ENCODE measurements at regions not wholly inside any gene's neighbourhood (a gene's known extent, or its start where the extent isn't known, plus 50 kb on each side); places are given as distances from the start of the nearest gene placed in this dataset.
"Not testable (repeated sequence)": the region's sequence is repeated elsewhere in the genome, so short reads cannot be mapped to it uniquely, and the experiment has no call there.

- peaks cover 12% of the 10 kb centered on the region for H3K9me3 Mint-ChIP-seq
- no peak for DNase-seq (ENCODE audit: low spot score in 2 of 2, unreplicated experiment in 2 of 2)
- peaks cover 10% of the 10 kb centered on the region for H3K4me1 Mint-ChIP-seq
- H3K4me3 Mint-ChIP-seq: no peak overlapping the region
- peaks cover 74% of the 10 kb centered on the region for H3K27me3 Mint-ChIP-seq (ENCODE audit: low read depth)
- no peaks in the 10 kb centered on the region for H3K36me3 Mint-ChIP-seq
- no peak overlapping the region for H3K27ac Mint-ChIP-seq
- TF ChIP-seq, protein P1, sequence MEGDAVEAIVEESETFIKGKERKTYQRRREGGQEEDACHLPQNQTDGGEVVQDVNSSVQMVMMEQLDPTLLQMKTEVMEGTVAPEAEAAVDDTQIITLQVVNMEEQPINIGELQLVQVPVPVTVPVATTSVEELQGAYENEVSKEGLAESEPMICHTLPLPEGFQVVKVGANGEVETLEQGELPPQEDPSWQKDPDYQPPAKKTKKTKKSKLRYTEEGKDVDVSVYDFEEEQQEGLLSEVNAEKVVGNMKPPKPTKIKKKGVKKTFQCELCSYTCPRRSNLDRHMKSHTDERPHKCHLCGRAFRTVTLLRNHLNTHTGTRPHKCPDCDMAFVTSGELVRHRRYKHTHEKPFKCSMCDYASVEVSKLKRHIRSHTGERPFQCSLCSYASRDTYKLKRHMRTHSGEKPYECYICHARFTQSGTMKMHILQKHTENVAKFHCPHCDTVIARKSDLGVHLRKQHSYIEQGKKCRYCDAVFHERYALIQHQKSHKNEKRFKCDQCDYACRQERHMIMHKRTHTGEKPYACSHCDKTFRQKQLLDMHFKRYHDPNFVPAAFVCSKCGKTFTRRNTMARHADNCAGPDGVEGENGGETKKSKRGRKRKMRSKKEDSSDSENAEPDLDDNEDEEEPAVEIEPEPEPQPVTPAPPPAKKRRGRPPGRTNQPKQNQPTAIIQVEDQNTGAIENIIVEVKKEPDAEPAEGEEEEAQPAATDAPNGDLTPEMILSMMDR (IDR thresholded peaks at IDR 0.05; ENCODE audit: unreplicated experiment): no peak
Observed at GRCh38 chr5:79888643-79889042, 102.4 kb downstream of the MTX3 start.

GRCh38 chr5:79886925-79887655 lies 104.0 kb downstream of the MTX3 start:
- TF ChIP-seq, protein P1 (IDR thresholded peaks at IDR 0.05; ENCODE audit: unreplicated experiment): no peak
- Mint-ChIP-seq H3K36me3 (no peaks in the 10 kb centered on the region), H3K4me1 (peaks cover 10% of the 10 kb centered on the region), H3K27ac (no peak overlapping the region), H3K4me3 (no peak overlapping the region), H3K9me3 (peaks cover 12% of the 10 kb centered on the region), H3K27me3 (ENCODE audit: low read depth) (peaks cover 73% of the 10 kb centered on the region)
- DNase-seq (ENCODE audit: low spot score in 2 of 2, unreplicated experiment in 2 of 2): no peak

DNA sequence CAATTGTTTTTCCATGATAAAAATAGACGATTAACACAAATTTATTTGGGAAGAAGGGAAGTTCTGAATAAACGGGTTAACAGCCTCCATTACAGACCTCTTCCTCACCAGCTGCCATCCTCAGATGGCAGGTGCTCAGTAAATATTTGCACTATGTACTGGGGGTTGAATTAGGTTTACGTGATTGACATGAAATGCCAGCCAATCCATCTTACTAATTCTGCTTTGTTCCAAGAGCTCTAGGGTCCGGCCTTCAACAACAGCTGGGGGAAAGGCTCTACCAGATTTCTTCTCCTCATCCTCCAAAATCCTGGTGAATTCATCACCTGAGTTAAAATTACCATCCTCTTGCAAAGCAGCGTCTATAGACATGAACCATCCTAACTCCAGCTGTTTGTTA lies 104.6 kb downstream of the MTX3 start:
- no peak overlapping the region for H3K4me3 Mint-ChIP-seq
- peaks cover 10% of the 10 kb centered on the region for H3K4me1 Mint-ChIP-seq
- TF ChIP-seq, protein P1 (IDR thresholded peaks at IDR 0.05; ENCODE audit: unreplicated experiment): no peak
- DNase-seq (ENCODE audit: low spot score in 2 of 2, unreplicated experiment in 2 of 2): no peak
- peaks cover 73% of the 10 kb centered on the region for H3K27me3 Mint-ChIP-seq (ENCODE audit: low read depth)
- no peak overlapping the region for H3K27ac Mint-ChIP-seq
- H3K9me3 Mint-ChIP-seq: peaks cover 12% of the 10 kb centered on the region
- no peaks in the 10 kb centered on the region for H3K36me3 Mint-ChIP-seq

- not testable (repeated sequence) for H3K4me3 Mint-ChIP-seq; DNase-seq (ENCODE audit: low spot score in 2 of 2, unreplicated experiment in 2 of 2); H3K9me3 Mint-ChIP-seq; H3K36me3 Mint-ChIP-seq; H3K27ac Mint-ChIP-seq
- Mint-ChIP-seq H3K27me3 (ENCODE audit: low read depth) (peaks cover 67% of the 10 kb centered on the region), H3K4me1 (peaks cover 12% of the 10 kb centered on the region)
Observed at GRCh38 chr5:79879880-79880279, 111.2 kb downstream of the MTX3 start.

- Mint-ChIP-seq H3K36me3 (no peaks in the 10 kb centered on the region), H3K4me3 (no peak overlapping the region), H3K4me1 (peaks cover 3% of the 10 kb centered on the region), H3K27me3 (ENCODE audit: low read depth) (peaks cover 71% of the 10 kb centered on the region), H3K27ac (no peak overlapping the region), H3K9me3 (no peaks in the 10 kb centered on the region)
- DNase-seq (ENCODE audit: low spot score in 2 of 2, unreplicated experiment in 2 of 2): no peak
- TF ChIP-seq, protein P1 (IDR thresholded peaks at IDR 0.05; ENCODE audit: unreplicated experiment): no peak
Observed at GRCh38 chr5:79878721-79879336, 112.2 kb downstream of the MTX3 start.

DNA sequence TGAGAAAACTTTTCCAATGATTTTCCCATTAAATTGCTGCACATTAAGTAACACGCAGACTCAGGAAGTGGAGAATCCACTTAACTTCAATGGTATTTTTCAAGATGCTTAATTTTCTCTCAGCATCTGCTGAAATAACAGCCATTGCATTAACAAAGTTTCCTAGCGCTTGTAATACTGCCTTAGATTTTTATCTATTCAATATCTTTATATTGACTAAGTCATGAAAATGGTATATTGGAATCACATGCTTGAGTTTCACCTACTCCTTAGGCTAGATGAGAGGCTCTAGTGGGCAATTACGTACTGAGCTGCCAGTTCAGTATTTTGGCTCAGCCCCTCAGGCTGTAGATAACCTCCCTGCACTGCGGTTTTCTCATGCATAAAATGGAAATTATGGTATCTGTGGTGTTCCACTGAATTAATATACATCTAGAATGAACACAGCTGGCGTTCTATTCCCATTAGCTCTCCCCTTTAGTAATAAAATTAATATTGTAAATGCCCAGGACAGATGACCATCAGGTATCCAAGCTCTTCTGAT lies 112.9 kb downstream of the MTX3 start:
- peaks cover 2% of the 10 kb centered on the region for H3K4me1 Mint-ChIP-seq
- DNase-seq (ENCODE audit: low spot score in 2 of 2, unreplicated experiment in 2 of 2): no peak
- H3K27me3 Mint-ChIP-seq (ENCODE audit: low read depth): peaks cover 76% of the 10 kb centered on the region
- no peaks in the 10 kb centered on the region for H3K9me3 Mint-ChIP-seq
- no peak overlapping the region for H3K4me3 Mint-ChIP-seq
- TF ChIP-seq, protein P1 (IDR thresholded peaks at IDR 0.05; ENCODE audit: unreplicated experiment): no peak
- no peak overlapping the region for H3K27ac Mint-ChIP-seq
- H3K36me3 Mint-ChIP-seq: no peaks in the 10 kb centered on the region

Measured in mesothelial cell of epicardium (in vitro differentiated cells).